Mesenchymal stem cell (in vitro differentiated cells and primary cell): ENCODE measurements at regions not wholly inside any gene's neighbourhood (a gene's known extent, or its start where the extent isn't known, plus 50 kb on each side); places are given as distances from the start of the nearest gene placed in this dataset. TPM values are rescaled to one million over a fixed set of nuclear protein-coding genes. Genes with fewer than 3 reads are reported as not detected.
A peak's percentile ranks its signal among the peaks of the same experiment; 100 is the strongest.
"Not testable (repeated sequence)": the region's sequence is repeated elsewhere in the genome, so short reads cannot be mapped to it uniquely, and the experiment has no call there.

ENCODE experiments used
- DNase-seq: peaks from one replicate; pipeline ENCODE4 v3.0.0-alpha.2; 2013
- H2AFZ ChIP-seq: one replicate; pipeline ENCODE4 v1.6.1; 2013; ENCODE audit warnings: low read depth, mild to moderate bottlenecking, control low read depth, inconsistent platforms, low read length, moderate library complexity
- H2AK5ac ChIP-seq: 2 replicates; pipeline ENCODE4 v1.6.1; 2013; ENCODE audit warnings: low read length, moderate library complexity, mild to moderate bottlenecking, inconsistent platforms; ENCODE audit not compliant: severe bottlenecking
- H2BK120ac ChIP-seq: one replicate; pipeline ENCODE4 v1.6.1; 2013; ENCODE audit warnings: low read depth, mild to moderate bottlenecking, inconsistent platforms, low read length, moderate library complexity
- H2BK12ac ChIP-seq, 2 experiments: one replicate each; pipeline ENCODE4 v1.6.1; 2013; ENCODE audit warnings: inconsistent platforms in 2 of 2, low read length in 2 of 2, mild to moderate bottlenecking in 2 of 2, moderate library complexity in 2 of 2, control low read depth in 1 of 2
- H2BK15ac ChIP-seq: one replicate; pipeline ENCODE4 v1.6.1; 2013; ENCODE audit warnings: mild to moderate bottlenecking, low read depth, inconsistent platforms; ENCODE audit not compliant: poor library complexity, severe bottlenecking
- H2BK5ac ChIP-seq: 2 replicates; pipeline ENCODE4 v1.6.1; 2013; ENCODE audit warnings: low read depth, mild to moderate bottlenecking, low read length, control low read depth, inconsistent platforms; ENCODE audit not compliant: poor library complexity, severe bottlenecking
- H3K14ac ChIP-seq, 2 experiments: one replicate each; pipeline ENCODE4 v1.6.1; 2013; ENCODE audit warnings: inconsistent platforms in 2 of 2, low read length in 2 of 2, control low read depth in 1 of 2, mild to moderate bottlenecking in 1 of 2, moderate library complexity in 1 of 2
- H3K18ac ChIP-seq, 2 experiments: one replicate each; pipeline ENCODE4 v1.6.1; 2013; ENCODE audit warnings: inconsistent platforms in 2 of 2, low read length in 2 of 2, control low read depth in 1 of 2, low read depth in 1 of 2, mild to moderate bottlenecking in 1 of 2
- H3K23ac ChIP-seq, 2 experiments: one replicate each; pipeline ENCODE4 v1.6.1; 2013; ENCODE audit warnings: inconsistent platforms in 2 of 2, low read length in 2 of 2, mild to moderate bottlenecking in 2 of 2, moderate library complexity in 2 of 2, control low read depth in 1 of 2
- H3K27ac ChIP-seq: 2 replicates; pipeline ENCODE4 v1.5.1; 2013; ENCODE audit warnings: mild to moderate bottlenecking, moderate library complexity, low read length, control low read depth, inconsistent platforms; ENCODE audit not compliant: poor library complexity, severe bottlenecking
- H3K27me3 ChIP-seq, 2 experiments: 2 replicates each; pipeline versions ENCODE4 v1.6.1 to v1.7.0; 2013; ENCODE audit warnings: low read length in 2 of 2, mild to moderate bottlenecking in 2 of 2, moderate library complexity in 2 of 2, control low read depth in 1 of 2, inconsistent platforms in 1 of 2; ENCODE audit not compliant: control insufficient read depth in 1 of 2, insufficient read depth in 1 of 2
- H3K36me3 ChIP-seq, 2 experiments: 2 replicates each; pipeline versions ENCODE4 v1.6.1 to v1.7.0; 2013; ENCODE audit warnings: low read length in 2 of 2, control low read depth in 1 of 2, inconsistent platforms in 1 of 2, low read depth in 1 of 2, mild to moderate bottlenecking in 1 of 2; ENCODE audit not compliant: insufficient read depth in 2 of 2, control insufficient read depth in 1 of 2
- H3K4ac ChIP-seq, 2 experiments: one replicate each; pipeline ENCODE4 v1.6.1; 2013; ENCODE audit warnings: inconsistent platforms in 2 of 2, low read length in 2 of 2, mild to moderate bottlenecking in 2 of 2, moderate library complexity in 2 of 2, control low read depth in 1 of 2, low read depth in 1 of 2
- H3K4me1 ChIP-seq: 2 replicates; pipeline ENCODE4 v1.6.1; 2013; ENCODE audit warnings: low read depth, low read length, control low read depth; ENCODE audit not compliant: control insufficient read depth, insufficient read depth
- H3K4me2 ChIP-seq: 2 replicates; pipeline ENCODE4 v1.6.1; 2013; ENCODE audit warnings: low read length, mild to moderate bottlenecking, inconsistent platforms; ENCODE audit not compliant: poor library complexity, severe bottlenecking
- H3K4me3 ChIP-seq, 2 experiments: 2 replicates each; pipeline versions ENCODE4 v1.5.1 to v1.7.0; 2013; ENCODE audit warnings: low read length in 2 of 2, mild to moderate bottlenecking in 2 of 2, control low read depth in 1 of 2, low read depth in 1 of 2; ENCODE audit not compliant: insufficient read depth in 1 of 2
- H3K79me1 ChIP-seq: replicated peaks from 2 replicates; pipeline ENCODE4 v1.6.1; 2013; ENCODE audit warnings: mild to moderate bottlenecking, control low read depth, low read length, inconsistent platforms; ENCODE audit not compliant: poor library complexity, severe bottlenecking
- H3K9ac ChIP-seq: 2 replicates; pipeline ENCODE4 v1.7.0; 2013; ENCODE audit warnings: mild to moderate bottlenecking, low read length, moderate library complexity
- H3K9me3 ChIP-seq: 2 replicates; pipeline ENCODE4 v1.7.0; 2013; ENCODE audit warnings: mild to moderate bottlenecking, low read length; ENCODE audit not compliant: control insufficient read depth
- H4K8ac ChIP-seq: one replicate; pipeline ENCODE4 v1.6.1; 2013; ENCODE audit warnings: inconsistent platforms, mild to moderate bottlenecking, low read length, moderate library complexity
- H4K91ac ChIP-seq: one replicate; pipeline ENCODE4 v1.6.1; 2013; ENCODE audit warnings: mild to moderate bottlenecking, low read length, inconsistent platforms
- WGBS: methylation state at CpG from one replicate; pipeline ENCODE4 v1.1.7; 2013; ENCODE audit warnings: mixed read lengths; 5-methylcytosine and 5-hydroxymethylcytosine counted together
- small RNA-seq: library from polyadenylated mRNA; stranded (forward); fragments of <200 nt; extraction: miRNeasy Mini kit (QIAGEN cat#:217004); gene quantifications from one replicate; pipeline ENCODE3, GENCODE V24; 2013; ENCODE audit warnings: low read depth

GRCh38 chr3:20240154-20240883 lies 54.3 kb upstream of the SGO1 start:
- Histone ChIP-seq H2BK15ac (no peak overlapping the region), H3K4me1 (no peaks in the 10 kb centered on the region), H3K9me3 (no peaks in the 10 kb centered on the region), H3K4me2 (no peak overlapping the region), H3K4ac (no peak overlapping the region), H3K14ac (peak overlapping the region in 1 of 2 experiments; percentile 35), H2AK5ac (no peak overlapping the region), H3K27me3 (no peaks in the 10 kb centered on the region), H2BK120ac (no peak overlapping the region), H3K18ac (no peak overlapping the region), H3K4me3 (no peak overlapping the region), H4K91ac (no peak overlapping the region), H3K23ac (no peak overlapping the region), H2AFZ (no peak overlapping the region), H4K8ac (no peak overlapping the region), H2BK5ac (no peak overlapping the region), H2BK12ac (no peak overlapping the region), H3K9ac (no peak overlapping the region), H3K36me3 (no peaks in the 10 kb centered on the region), H3K79me1 (no peaks in the 10 kb centered on the region), H3K27ac (no peak overlapping the region)
- 58% methylated on average over 2 of the region's 2 CpGs for WGBS
- DNase-seq: no peak

- H3K18ac ChIP-seq, H3K23ac ChIP-seq: not testable (repeated sequence)
- WGBS: no CpG with 5 or more reads among the region's 3 CpGs
These were observed 52.2 kb upstream of the SGO1 start for GRCh38 chr3:20238199-20238598.

GRCh38 chr3:20236603-20237002 lies 50.6 kb upstream of the SGO1 start:
- no peak overlapping the region for H4K8ac ChIP-seq
- no peak overlapping the region for H3K23ac ChIP-seq
- no peak overlapping the region for H3K4me3 ChIP-seq
- 66% methylated on average over 2 of the region's 3 CpGs for WGBS
- no peak overlapping the region for H2BK5ac ChIP-seq
- H2AFZ ChIP-seq: no peak overlapping the region
- no peak overlapping the region for H3K18ac ChIP-seq
- H2AK5ac ChIP-seq: no peak overlapping the region
- H3K27ac ChIP-seq: no peak overlapping the region
- H2BK12ac ChIP-seq: no peak overlapping the region
- H4K91ac ChIP-seq: no peak overlapping the region
- no peak for DNase-seq
- no peaks in the 10 kb centered on the region for H3K36me3 ChIP-seq
- H2BK15ac ChIP-seq: no peak overlapping the region
- no peaks in the 10 kb centered on the region for H3K27me3 ChIP-seq
- H3K14ac ChIP-seq: no peak overlapping the region
- H3K4me2 ChIP-seq: no peak overlapping the region
- no peaks in the 10 kb centered on the region for H3K79me1 ChIP-seq
- no peaks in the 10 kb centered on the region for H3K9me3 ChIP-seq
- no peak overlapping the region for H2BK120ac ChIP-seq
- no peak overlapping the region for H3K4ac ChIP-seq
- H3K4me1 ChIP-seq: no peaks in the 10 kb centered on the region
- H3K9ac ChIP-seq: no peak overlapping the region

More at GRCh38 chr3:20238199-20238598, 52.2 kb upstream of the SGO1 start:
- not testable (repeated sequence) for H3K36me3 ChIP-seq, H3K4me1 ChIP-seq, H2BK5ac ChIP-seq, H3K79me1 ChIP-seq, H3K14ac ChIP-seq, H3K4ac ChIP-seq, H2AK5ac ChIP-seq, H4K8ac ChIP-seq, H3K4me3 ChIP-seq, H2BK12ac ChIP-seq, H2BK15ac ChIP-seq, H2BK120ac ChIP-seq, H3K9ac ChIP-seq, H3K27ac ChIP-seq, H3K9me3 ChIP-seq, H2AFZ ChIP-seq, H4K91ac ChIP-seq, H3K27me3 ChIP-seq, DNase-seq, H3K4me2 ChIP-seq

Small RNAs in the stretch of these regions (small RNA-seq; reads per million reads assigned to genes)
- gene RNU6-815P: not detected
- not detected for gene RNU6-822P
